ENCODE measurements at regions not wholly inside any gene's neighbourhood (a gene's known extent, or its start where the extent isn't known, plus 50 kb on each side); places are given as distances from the start of the nearest gene placed in this dataset.

- TF ChIP-seq, protein P1, sequence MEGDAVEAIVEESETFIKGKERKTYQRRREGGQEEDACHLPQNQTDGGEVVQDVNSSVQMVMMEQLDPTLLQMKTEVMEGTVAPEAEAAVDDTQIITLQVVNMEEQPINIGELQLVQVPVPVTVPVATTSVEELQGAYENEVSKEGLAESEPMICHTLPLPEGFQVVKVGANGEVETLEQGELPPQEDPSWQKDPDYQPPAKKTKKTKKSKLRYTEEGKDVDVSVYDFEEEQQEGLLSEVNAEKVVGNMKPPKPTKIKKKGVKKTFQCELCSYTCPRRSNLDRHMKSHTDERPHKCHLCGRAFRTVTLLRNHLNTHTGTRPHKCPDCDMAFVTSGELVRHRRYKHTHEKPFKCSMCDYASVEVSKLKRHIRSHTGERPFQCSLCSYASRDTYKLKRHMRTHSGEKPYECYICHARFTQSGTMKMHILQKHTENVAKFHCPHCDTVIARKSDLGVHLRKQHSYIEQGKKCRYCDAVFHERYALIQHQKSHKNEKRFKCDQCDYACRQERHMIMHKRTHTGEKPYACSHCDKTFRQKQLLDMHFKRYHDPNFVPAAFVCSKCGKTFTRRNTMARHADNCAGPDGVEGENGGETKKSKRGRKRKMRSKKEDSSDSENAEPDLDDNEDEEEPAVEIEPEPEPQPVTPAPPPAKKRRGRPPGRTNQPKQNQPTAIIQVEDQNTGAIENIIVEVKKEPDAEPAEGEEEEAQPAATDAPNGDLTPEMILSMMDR (IDR thresholded peaks at IDR 0.05), result no peak
- TF ChIP-seq POLR2A (IDR thresholded peaks at IDR 0.05), result no peak
Observed at GRCh38 chr11:131056036-131056435, 139.8 kb upstream of the SNX19 start.
